ENCODE measurements at regions not wholly inside any gene's neighbourhood (a gene's known extent, or its start where the extent isn't known, plus 50 kb on each side); places are given as distances from the start of the nearest gene placed in this dataset.

DNA sequence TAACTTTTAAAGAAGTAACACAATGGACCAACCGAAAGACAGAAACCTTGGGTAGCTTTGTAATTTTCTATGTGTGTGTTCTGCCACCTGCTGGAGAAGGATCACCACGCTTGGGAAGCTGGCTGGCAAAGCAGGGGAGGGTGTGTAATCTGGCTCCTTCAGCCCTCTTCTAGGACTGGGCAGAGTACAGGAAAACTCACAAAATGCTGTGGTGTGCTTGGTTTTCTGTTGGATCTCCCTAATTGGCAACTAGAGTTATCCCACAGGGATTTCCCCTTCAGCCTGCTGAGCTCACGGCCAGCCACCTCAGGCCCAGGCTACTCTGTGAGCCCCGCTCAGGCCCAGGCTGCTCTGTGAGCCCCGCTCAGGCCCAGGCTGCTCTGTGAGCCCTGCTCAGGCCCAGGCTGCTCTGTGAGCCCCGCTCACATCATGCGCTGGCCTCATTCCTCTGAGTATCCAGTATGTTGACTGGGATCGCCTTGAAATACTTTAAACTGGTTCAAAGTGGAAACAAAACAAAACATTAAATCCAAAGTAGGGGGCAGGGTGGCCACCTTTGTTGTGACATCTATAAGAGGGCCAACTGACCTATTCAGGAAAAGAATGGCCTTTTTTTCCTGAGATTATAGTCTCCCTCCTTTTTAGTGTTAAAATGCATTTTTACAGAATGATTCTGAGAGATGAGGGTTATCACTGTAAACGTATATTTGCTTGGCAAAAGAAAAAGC is 52.0 kb upstream of the RNU6-8 start:
- FAIRE-seq (no peak), DNase-seq (ENCODE audit: low read depth) (peak; percentile 61)
- Histone ChIP-seq H3K27me3 (ENCODE audit: control insufficient read depth, insufficient read depth, low read length) (no peaks in the 10 kb centered on the region), H3K4me3 (ENCODE audit: low read depth, low read length) (no peak overlapping the region), H3K36me3 (ENCODE audit: control insufficient read depth, insufficient read depth, low read length) (no peaks in the 10 kb centered on the region)
- TF ChIP-seq, protein P1, sequence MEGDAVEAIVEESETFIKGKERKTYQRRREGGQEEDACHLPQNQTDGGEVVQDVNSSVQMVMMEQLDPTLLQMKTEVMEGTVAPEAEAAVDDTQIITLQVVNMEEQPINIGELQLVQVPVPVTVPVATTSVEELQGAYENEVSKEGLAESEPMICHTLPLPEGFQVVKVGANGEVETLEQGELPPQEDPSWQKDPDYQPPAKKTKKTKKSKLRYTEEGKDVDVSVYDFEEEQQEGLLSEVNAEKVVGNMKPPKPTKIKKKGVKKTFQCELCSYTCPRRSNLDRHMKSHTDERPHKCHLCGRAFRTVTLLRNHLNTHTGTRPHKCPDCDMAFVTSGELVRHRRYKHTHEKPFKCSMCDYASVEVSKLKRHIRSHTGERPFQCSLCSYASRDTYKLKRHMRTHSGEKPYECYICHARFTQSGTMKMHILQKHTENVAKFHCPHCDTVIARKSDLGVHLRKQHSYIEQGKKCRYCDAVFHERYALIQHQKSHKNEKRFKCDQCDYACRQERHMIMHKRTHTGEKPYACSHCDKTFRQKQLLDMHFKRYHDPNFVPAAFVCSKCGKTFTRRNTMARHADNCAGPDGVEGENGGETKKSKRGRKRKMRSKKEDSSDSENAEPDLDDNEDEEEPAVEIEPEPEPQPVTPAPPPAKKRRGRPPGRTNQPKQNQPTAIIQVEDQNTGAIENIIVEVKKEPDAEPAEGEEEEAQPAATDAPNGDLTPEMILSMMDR (IDR thresholded peaks at IDR 0.05; ENCODE audit: insufficient read depth, low read length, severe bottlenecking) = peak; percentile 82

DNA sequence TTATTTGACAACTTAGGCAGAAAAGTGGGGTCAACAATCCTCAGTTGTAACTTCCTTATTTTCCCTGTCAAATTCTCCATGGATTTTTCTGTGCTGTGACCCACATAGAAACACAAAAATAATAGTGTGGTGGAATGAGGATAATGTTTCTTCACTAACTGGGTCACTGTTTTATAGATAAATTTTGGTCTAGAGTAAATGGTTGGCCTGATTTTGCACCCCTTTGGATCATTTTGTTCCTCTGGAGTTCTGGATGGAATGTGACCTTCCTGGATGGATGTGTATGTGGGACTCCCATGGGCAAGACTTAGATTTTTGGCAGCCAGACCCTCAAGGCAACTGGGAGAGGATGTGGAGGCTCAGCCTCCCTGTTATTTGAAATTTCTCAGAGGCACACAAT is 52.7 kb upstream of the RNU6-8 start:
- TF ChIP-seq, protein P1 (IDR thresholded peaks at IDR 0.05; ENCODE audit: insufficient read depth, low read length, severe bottlenecking) = no peak
- Histone ChIP-seq H3K36me3 (ENCODE audit: control insufficient read depth, insufficient read depth, low read length) (no peaks in the 10 kb centered on the region), H3K4me3 (ENCODE audit: low read depth, low read length) (no peak overlapping the region), H3K27me3 (ENCODE audit: control insufficient read depth, insufficient read depth, low read length) (no peaks in the 10 kb centered on the region)
- DNase-seq (ENCODE audit: low read depth) (no peak), FAIRE-seq (no peak)

DNA sequence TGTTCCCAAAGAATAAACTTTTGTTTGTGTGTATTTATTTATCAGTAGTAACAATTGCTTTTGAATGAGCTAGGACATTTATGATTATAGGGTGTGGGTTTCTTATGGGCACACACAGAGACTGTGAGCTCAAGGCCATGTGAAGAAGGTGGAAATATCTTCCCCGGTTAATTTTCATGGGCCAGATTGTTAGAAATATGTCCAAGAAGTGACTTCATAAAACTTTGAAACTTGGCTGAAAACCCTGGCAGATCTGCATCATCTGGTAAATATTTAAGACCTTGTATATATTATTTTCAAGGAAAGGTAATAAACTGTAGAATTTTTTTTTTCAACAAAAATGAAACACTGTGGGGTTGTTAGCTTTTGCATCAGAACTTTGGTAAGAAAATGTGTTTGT is 53.5 kb upstream of the RNU6-8 start:
- FAIRE-seq = no peak
- TF ChIP-seq, protein P1 (IDR thresholded peaks at IDR 0.05; ENCODE audit: insufficient read depth, low read length, severe bottlenecking) = no peak
- no peaks in the 10 kb centered on the region for H3K36me3 ChIP-seq (ENCODE audit: control insufficient read depth, insufficient read depth, low read length)
- DNase-seq (ENCODE audit: low read depth) = no peak
- no peaks in the 10 kb centered on the region for H3K27me3 ChIP-seq (ENCODE audit: control insufficient read depth, insufficient read depth, low read length)
- H3K4me3 ChIP-seq (ENCODE audit: low read depth, low read length) = no peak overlapping the region

DNA sequence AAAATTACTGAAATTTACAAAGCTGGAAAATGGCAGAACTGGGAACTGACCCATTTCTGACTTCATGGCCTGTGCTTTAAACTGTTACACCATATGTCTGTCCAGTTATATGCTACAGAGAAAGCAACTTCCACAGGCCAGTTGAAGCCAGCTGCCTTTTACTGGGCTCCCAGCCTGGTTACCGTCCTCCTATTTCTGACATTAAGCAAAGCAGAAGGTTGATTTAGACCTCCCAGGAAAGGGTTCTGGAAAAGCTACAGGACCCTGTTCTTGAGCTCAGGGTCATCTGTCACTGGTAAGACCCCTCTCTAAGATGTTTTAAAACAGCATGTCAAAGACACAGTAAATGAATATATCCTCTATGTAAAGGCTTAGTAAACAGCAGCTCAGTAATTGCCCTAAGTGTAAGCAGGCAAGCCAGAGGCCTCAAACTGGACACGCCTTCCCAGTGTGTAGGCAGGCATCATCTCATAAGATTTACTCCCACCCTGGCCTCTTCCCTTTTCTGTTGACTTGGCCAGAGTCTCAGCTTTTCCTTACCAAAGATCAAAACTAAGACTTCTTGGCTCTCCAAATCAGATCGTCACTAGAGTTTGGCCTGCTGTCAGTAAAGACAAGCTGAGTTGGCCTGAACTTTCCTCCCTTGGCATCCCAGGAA is 55.4 kb upstream of the RNU6-8 start:
- FAIRE-seq (no peak), DNase-seq (ENCODE audit: low read depth) (no peak)
- TF ChIP-seq, protein P1 (IDR thresholded peaks at IDR 0.05; ENCODE audit: insufficient read depth, low read length, severe bottlenecking) = no peak
- H3K27me3 ChIP-seq (ENCODE audit: control insufficient read depth, insufficient read depth, low read length) = no peaks in the 10 kb centered on the region
- H3K4me3 ChIP-seq (ENCODE audit: low read depth, low read length) = no peak overlapping the region
- no peaks in the 10 kb centered on the region for H3K36me3 ChIP-seq (ENCODE audit: control insufficient read depth, insufficient read depth, low read length)

DNA sequence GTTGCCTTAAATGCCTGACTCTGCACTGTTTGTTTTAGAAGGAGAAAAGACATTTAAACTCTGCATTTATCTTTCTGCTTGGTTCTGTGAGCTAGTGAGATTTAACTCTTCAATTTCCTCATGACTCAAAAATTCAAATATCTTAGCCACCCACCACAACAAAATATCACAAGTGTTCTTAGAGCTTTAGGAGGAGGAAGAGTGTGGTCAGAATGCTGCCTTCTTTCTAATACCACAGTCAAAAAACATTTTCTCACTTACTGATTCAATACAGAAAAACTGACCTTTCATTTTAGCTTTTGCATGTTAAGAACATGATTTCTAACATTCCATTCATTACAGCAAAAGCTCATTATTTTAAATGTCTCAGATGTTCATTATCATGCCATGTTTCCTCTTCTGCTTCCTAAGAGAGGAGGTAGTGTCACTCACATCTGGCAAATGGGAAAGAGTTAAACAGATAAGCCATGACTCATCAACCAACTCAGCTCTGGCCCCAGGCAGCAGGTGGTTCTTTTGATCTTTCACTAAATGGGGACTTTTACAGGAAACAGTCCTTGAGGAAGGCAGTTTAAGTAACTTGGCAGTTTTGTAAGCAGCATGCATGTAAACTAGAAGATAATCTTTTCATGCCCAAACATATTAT is 56.4 kb upstream of the RNU6-8 start:
- no peak for FAIRE-seq

More for the DNA sequence above, 56.4 kb upstream of the RNU6-8 start:
- peak; percentile 91 for DNase-seq (ENCODE audit: low read depth)
- H3K4me3 ChIP-seq (ENCODE audit: low read depth, low read length) = no peak overlapping the region
- TF ChIP-seq, protein P1 (IDR thresholded peaks at IDR 0.05; ENCODE audit: insufficient read depth, low read length, severe bottlenecking) = no peak
- H3K27me3 ChIP-seq (ENCODE audit: control insufficient read depth, insufficient read depth, low read length) = no peaks in the 10 kb centered on the region
- H3K36me3 ChIP-seq (ENCODE audit: control insufficient read depth, insufficient read depth, low read length) = no peaks in the 10 kb centered on the region

All from bronchial epithelial cell (primary cell).